ENCODE measurements at regions not wholly inside any gene's neighbourhood (a gene's known extent, or its start where the extent isn't known, plus 50 kb on each side); places are given as distances from the start of the nearest gene placed in this dataset.

DNA sequence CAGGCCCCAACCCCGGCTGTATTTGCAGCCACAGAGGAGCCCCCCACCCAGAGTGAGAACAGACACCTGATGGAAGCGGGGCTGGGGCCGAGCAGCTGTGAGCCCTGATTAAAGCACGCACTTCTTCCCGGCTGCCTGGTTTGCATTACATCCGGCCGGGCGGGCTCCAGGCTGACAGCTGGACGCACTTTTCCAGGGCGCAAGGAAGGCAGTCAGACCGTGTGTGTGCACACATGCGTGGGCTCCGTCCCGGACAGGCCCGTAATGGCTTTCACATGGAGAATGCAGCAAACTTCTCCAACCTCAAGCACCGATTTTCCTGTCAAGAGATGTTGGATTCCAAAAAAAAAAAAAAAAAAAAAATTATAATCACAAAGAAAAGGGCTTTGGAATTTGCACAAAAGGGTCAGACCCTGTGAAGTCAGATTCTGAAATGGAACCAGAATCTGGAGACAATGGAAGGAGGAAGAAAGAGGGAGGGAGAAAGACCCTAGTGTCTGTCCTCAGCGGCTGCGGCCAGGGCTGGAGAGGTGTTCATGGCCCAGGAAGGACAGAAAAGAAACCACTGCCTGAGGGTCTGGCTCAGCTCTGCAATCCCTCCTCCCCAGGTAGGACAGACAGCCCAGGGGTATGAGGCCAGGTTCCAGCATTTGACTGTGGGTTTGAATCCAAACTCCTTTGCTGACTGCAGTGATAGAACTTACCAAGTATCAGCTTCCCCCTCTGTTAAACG lies 365.5 kb downstream of the MN1 start:
- no peaks in the 10 kb centered on the region for H3K27me3 ChIP-seq
- H3K9me3 ChIP-seq = peaks cover 5 to 14% of the 10 kb centered on the region in 2 donors
- no peak for TF ChIP-seq CTCF (IDR thresholded peaks at IDR 0.05)
- H3K27ac ChIP-seq = peak overlapping the region; percentile 38 to 62
- intact Hi-C loops (cut with DNase I) = no loop called here
- H3K4me3 ChIP-seq = no peak overlapping the region
- H3K36me3 ChIP-seq = no peaks in the 10 kb centered on the region
- H3K4me1 ChIP-seq = peaks cover 7 to 23% of the 10 kb centered on the region in 2 donors
- no peak for DNase-seq (ENCODE audit: low spot score in 2 of 2)

DNA sequence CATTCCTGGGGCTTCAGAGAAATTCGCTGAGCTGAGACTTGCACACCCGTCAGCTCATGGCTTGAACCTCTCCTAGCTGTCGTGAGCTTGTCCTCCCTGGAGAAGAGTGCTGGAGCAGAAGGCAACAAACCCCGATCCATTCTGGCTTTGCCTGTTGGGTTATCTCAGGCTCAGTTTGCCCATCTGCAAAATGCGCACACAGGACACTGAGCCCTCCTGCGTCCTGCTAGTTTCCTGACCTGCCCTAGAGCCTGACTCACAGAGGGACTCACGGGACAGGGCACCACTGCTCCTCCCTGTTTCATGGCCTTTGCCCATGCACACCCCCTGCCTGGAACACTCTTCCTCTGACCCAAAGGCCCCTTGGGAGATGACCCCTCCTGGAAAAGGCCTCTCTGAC lies 365.0 kb downstream of the MN1 start:
- Histone ChIP-seq H3K4me3 (no peak overlapping the region), H3K4me1 (peaks cover 7 to 23% of the 10 kb centered on the region in 2 donors), H3K27me3 (no peaks in the 10 kb centered on the region), H3K27ac (peak overlapping the region; percentile 17 to 62), H3K36me3 (no peaks in the 10 kb centered on the region), H3K9me3 (peaks cover 5 to 9% of the 10 kb centered on the region in 2 donors)
- TF ChIP-seq CTCF (IDR thresholded peaks at IDR 0.05) = no peak
- DNase-seq (ENCODE audit: low spot score in 2 of 2) = no peak
- intact Hi-C loops (cut with DNase I) = no loop called here

- no peaks in the 10 kb centered on the region for H3K27me3 ChIP-seq
- H3K4me3 ChIP-seq = no peak overlapping the region
- no peaks in the 10 kb centered on the region for H3K36me3 ChIP-seq
- H3K4me1 ChIP-seq = peaks cover 7 to 23% of the 10 kb centered on the region in 2 donors
- DNase-seq (ENCODE audit: low spot score in 2 of 2) = no peak
- peak overlapping the region; percentile 53 to 68 for H3K27ac ChIP-seq
- no peak for TF ChIP-seq CTCF (IDR thresholded peaks at IDR 0.05)
- no peaks in the 10 kb centered on the region for H3K9me3 ChIP-seq
- intact Hi-C loops (cut with DNase I) = no loop called here
Observed at GRCh38 chr22:27437570-27437969, 364.0 kb downstream of the MN1 start.

GRCh38 chr22:27438271-27438980 lies 363.1 kb downstream of the MN1 start:
- Histone ChIP-seq H3K27ac (peak overlapping the region; percentile 53 to 68), H3K9me3 (no peaks in the 10 kb centered on the region), H3K4me3 (peak overlapping the region in 1 of 2 donors; percentile 39), H3K4me1 (peaks cover 7 to 23% of the 10 kb centered on the region in 2 donors), H3K27me3 (no peaks in the 10 kb centered on the region), H3K36me3 (no peaks in the 10 kb centered on the region)
- DNase-seq (ENCODE audit: low spot score in 2 of 2) = peak in 1 of 2 donors; percentile 76
- peak in 2 of 3 experiments; percentile 3 to 25 for TF ChIP-seq CTCF (IDR thresholded peaks at IDR 0.05)
- intact Hi-C loops (cut with DNase I) = no loop called here

DNA sequence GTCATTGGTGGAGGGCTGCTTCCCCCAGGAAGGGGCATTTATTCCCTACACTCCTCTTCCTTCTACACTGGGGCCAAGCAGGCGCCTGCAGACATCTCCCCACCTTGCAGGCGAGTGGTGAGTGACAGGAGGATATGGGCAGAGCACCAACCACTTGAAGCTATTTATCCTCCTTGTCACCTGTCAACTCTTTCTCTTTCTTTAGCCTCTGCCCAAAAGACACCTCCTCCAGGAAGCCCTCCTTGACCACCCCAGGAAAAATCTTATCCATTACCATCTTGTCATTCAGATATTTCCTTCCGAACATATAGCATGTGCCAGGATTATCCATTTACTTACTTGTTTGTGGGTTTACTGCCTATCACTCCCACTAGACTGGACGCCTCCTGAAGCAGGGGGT lies 362.4 kb downstream of the MN1 start:
- intact Hi-C loops (cut with DNase I) = no loop called here
- no peaks in the 10 kb centered on the region for H3K27me3 ChIP-seq
- no peaks in the 10 kb centered on the region for H3K9me3 ChIP-seq
- H3K27ac ChIP-seq = peak overlapping the region in 1 of 2 donors; percentile 53
- H3K4me3 ChIP-seq = no peak overlapping the region
- no peak for TF ChIP-seq CTCF (IDR thresholded peaks at IDR 0.05)
- H3K36me3 ChIP-seq = no peaks in the 10 kb centered on the region
- H3K4me1 ChIP-seq = peaks cover 7 to 23% of the 10 kb centered on the region in 2 donors
- DNase-seq (ENCODE audit: low spot score in 2 of 2) = no peak
